BLaER1 treated with 17β-estradiol and CSF1 and Interleukin-3, amounts not matched to agents 10 nM and 100 nM (cell line): ENCODE measurements at regions not wholly inside any gene's neighbourhood (a gene's known extent, or its start where the extent isn't known, plus 50 kb on each side); places are given as distances from the start of the nearest gene placed in this dataset.

Source experiments
- H3K27ac ChIP-seq, 11 experiments: shearing (Covaris generic); formaldehyde crosslinking; 2 replicates each; pipeline ENCODE4 v1.8.1; 2022
- H3K27me3 ChIP-seq, 11 experiments: shearing (Covaris generic); formaldehyde crosslinking; 2 replicates each; pipeline ENCODE4 v1.8.1; 2022
- H3K36me3 ChIP-seq, 11 experiments: shearing (Covaris generic); formaldehyde crosslinking; 2 replicates each; pipeline ENCODE4 v1.8.1; 2022
- H3K4me1 ChIP-seq, 10 experiments: shearing (Covaris generic); formaldehyde crosslinking; 2 replicates each; pipeline ENCODE4 v1.8.1; 2022
- H3K4me2 ChIP-seq, 11 experiments: shearing (Covaris generic); formaldehyde crosslinking; 2 replicates each; pipeline ENCODE4 v1.8.1; 2022
- H3K4me3 ChIP-seq, 10 experiments: shearing (Covaris generic); formaldehyde crosslinking; 2 replicates each; pipeline ENCODE4 v1.8.1; 2022
- H3K9ac ChIP-seq, 11 experiments: shearing (Covaris generic); formaldehyde crosslinking; 2 replicates each; pipeline ENCODE4 v1.8.1; 2022
- H3K9me3 ChIP-seq, 11 experiments: shearing (Covaris generic); formaldehyde crosslinking; replicated peaks in 1 of 11; 2 replicates each; pipeline ENCODE4 v1.8.1; 2022
- H4K20me1 ChIP-seq, 11 experiments: shearing (Covaris generic); formaldehyde crosslinking; 2 replicates each; pipeline ENCODE4 v1.8.1; 2022
- Cebpa-rat ChIP-seq, 11 experiments: shearing (Covaris generic); IDR thresholded peaks; 2 replicates each; pipeline ENCODE4 v1.8.1; 2022

DNA sequence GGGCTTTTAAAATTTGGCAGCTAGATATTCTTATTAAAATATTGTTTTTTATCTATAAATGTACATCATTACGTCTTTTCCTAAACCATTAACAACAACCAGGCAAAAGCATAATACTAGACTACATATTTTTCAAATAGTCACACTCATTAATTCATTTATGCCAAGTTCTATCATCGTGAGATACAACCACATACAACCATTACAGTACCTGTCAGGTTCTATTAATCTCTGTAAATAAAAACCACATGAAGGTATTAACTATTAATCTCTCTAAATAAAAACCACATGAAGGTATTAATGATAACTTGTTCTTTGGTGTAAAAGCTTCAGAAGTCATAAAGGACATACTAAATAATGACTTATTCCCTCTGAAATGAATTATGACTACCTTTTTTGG is 432.7 kb downstream of the TMX3 start:
- Histone ChIP-seq H4K20me1 (no peaks in the 10 kb centered on the region), H3K9ac (no peak overlapping the region), H3K27me3 (no peaks in the 10 kb centered on the region), H3K4me2 (no peak overlapping the region), H3K27ac (no peak overlapping the region), H3K36me3 (no peaks in the 10 kb centered on the region), H3K4me1 (no peaks in the 10 kb centered on the region), H3K4me3 (no peak overlapping the region), H3K9me3 (no peaks in the 10 kb centered on the region)
- TF ChIP-seq Cebpa-rat (IDR thresholded peaks at IDR 0.05) = no peak

GRCh38 chr18:68275616-68276015 is 439.3 kb downstream of the TMX3 start:
- no peak overlapping the region; a peak in 1 of 22 replicates for H3K4me2 ChIP-seq
- H3K36me3 ChIP-seq = no peaks in the 10 kb centered on the region
- H3K9ac ChIP-seq = no peak overlapping the region
- H3K4me3 ChIP-seq = no peak overlapping the region
- H3K27ac ChIP-seq = no peak overlapping the region
- TF ChIP-seq Cebpa-rat (IDR thresholded peaks at IDR 0.05) = no peak
- H3K4me1 ChIP-seq = no peaks in the 10 kb centered on the region
- no peaks in the 10 kb centered on the region for H3K9me3 ChIP-seq
- H4K20me1 ChIP-seq = no peaks in the 10 kb centered on the region
- no peaks in the 10 kb centered on the region for H3K27me3 ChIP-seq

DNA sequence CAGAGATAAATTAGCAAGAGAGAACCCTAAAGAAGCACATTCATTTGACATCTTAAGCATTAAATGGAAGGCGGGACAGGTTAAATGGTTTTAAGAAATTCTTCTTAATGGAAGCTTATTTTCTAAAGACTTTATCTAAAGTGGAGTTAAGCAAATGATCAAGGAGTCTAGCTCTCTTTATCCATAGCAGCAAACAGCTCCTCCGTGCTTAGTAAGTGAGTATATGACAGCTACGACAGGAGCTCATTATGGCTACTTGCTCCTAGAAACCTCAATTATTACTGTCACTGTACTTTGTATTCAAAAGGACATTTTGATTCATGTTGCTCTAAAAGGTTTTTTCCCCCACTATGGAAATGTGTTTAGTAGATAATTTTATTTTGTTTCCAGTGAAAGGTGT is 444.9 kb downstream of the TMX3 start:
- Histone ChIP-seq H3K27me3 (no peaks in the 10 kb centered on the region), H3K4me2 (no peak overlapping the region), H3K4me1 (no peaks in the 10 kb centered on the region), H3K9me3 (no peaks in the 10 kb centered on the region), H3K4me3 (no peak overlapping the region), H3K27ac (no peak overlapping the region), H4K20me1 (no peaks in the 10 kb centered on the region), H3K9ac (no peak overlapping the region), H3K36me3 (no peaks in the 10 kb centered on the region)
- TF ChIP-seq Cebpa-rat (IDR thresholded peaks at IDR 0.05) = no peak

DNA sequence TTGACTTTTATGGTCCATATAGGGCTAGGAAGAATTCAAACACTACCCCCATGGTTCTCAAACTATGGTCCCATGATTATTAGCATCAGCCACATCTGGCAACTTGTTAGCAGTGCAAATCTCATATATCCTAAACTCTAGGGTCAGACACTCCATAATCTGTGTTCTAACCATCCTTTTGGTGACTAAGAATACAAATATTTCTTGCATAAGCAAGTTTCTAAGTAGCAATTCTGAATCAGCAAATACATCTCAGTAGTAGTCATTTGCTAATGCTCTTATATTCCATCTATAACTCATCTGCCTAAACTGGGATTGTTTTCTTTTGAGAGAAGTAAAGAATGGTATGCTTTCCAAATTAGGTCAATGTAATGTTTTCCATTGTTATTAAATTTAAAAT is 447.3 kb downstream of the TMX3 start:
- no peak overlapping the region for H3K9ac ChIP-seq
- H3K36me3 ChIP-seq = no peaks in the 10 kb centered on the region
- H3K27ac ChIP-seq = no peak overlapping the region
- H4K20me1 ChIP-seq = no peaks in the 10 kb centered on the region
- no peak overlapping the region for H3K4me3 ChIP-seq
- TF ChIP-seq Cebpa-rat (IDR thresholded peaks at IDR 0.05) = no peak
- H3K4me2 ChIP-seq = no peak overlapping the region
- H3K27me3 ChIP-seq = no peaks in the 10 kb centered on the region
- no peaks in the 10 kb centered on the region for H3K4me1 ChIP-seq
- no peaks in the 10 kb centered on the region for H3K9me3 ChIP-seq

- Histone ChIP-seq H3K4me1 (no peaks in the 10 kb centered on the region), H3K9me3 (no peaks in the 10 kb centered on the region), H3K4me3 (no peak overlapping the region), H3K4me2 (no peak overlapping the region), H3K9ac (no peak overlapping the region), H3K27ac (no peak overlapping the region), H4K20me1 (no peaks in the 10 kb centered on the region), H3K36me3 (no peaks in the 10 kb centered on the region), H3K27me3 (no peaks in the 10 kb centered on the region)
- no peak for TF ChIP-seq Cebpa-rat (IDR thresholded peaks at IDR 0.05)
These were observed 451.4 kb downstream of the TMX3 start for GRCh38 chr18:68263481-68263880.

GRCh38 chr18:68262690-68263294 is 452.1 kb downstream of the TMX3 start:
- Histone ChIP-seq H3K9me3 (no peaks in the 10 kb centered on the region; a peak in 1 of 22 replicates), H3K36me3 (no peaks in the 10 kb centered on the region), H3K4me2 (no peak overlapping the region), H3K9ac (no peak overlapping the region), H3K4me3 (no peak overlapping the region), H3K4me1 (no peaks in the 10 kb centered on the region), H3K27ac (no peak overlapping the region), H3K27me3 (no peaks in the 10 kb centered on the region), H4K20me1 (no peaks in the 10 kb centered on the region)
- TF ChIP-seq Cebpa-rat (IDR thresholded peaks at IDR 0.05) = no peak

- Histone ChIP-seq H3K9ac (no peak overlapping the region), H3K27ac (no peak overlapping the region), H3K27me3 (no peaks in the 10 kb centered on the region), H4K20me1 (no peaks in the 10 kb centered on the region), H3K4me3 (no peak overlapping the region), H3K4me2 (no peak overlapping the region), H3K36me3 (no peaks in the 10 kb centered on the region), H3K9me3 (no peaks in the 10 kb centered on the region; a peak in 1 of 22 replicates), H3K4me1 (no peaks in the 10 kb centered on the region)
- no peak for TF ChIP-seq Cebpa-rat (IDR thresholded peaks at IDR 0.05)
These were observed 458.4 kb downstream of the TMX3 start for GRCh38 chr18:68256418-68257067.

- no peaks in the 10 kb centered on the region for H4K20me1 ChIP-seq
- no peaks in the 10 kb centered on the region for H3K4me1 ChIP-seq
- H3K4me3 ChIP-seq = no peak overlapping the region
- no peak for TF ChIP-seq Cebpa-rat (IDR thresholded peaks at IDR 0.05)
- H3K9me3 ChIP-seq = peaks cover 0 to 8% (median 0%) of the 10 kb centered on the region in 11 experiments; a peak in 1 of 22 replicates
- H3K36me3 ChIP-seq = no peaks in the 10 kb centered on the region
- H3K27me3 ChIP-seq = no peaks in the 10 kb centered on the region
- H3K4me2 ChIP-seq = no peak overlapping the region
- no peak overlapping the region for H3K27ac ChIP-seq
- H3K9ac ChIP-seq = no peak overlapping the region
These were observed 470.1 kb downstream of the TMX3 start for GRCh38 chr18:68244786-68245185.

DNA sequence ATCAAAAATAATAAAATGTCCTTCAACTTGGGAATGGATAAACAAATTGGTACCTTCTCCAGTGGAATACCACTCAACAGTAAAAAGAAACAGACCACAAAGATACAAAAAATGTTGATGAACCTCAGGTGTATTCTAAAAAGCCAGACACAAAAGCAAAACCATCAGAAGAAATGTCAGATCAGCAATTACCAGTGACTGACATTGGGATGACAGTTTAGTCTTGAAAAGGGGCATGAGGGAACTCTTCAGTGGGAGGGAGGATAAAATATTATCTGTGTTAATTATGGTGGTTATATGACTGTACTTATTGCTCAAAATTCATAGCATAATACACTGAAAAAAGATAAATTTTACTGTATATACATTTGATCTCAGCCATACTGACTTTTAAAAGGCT is 473.0 kb downstream of the TMX3 start:
- no peak overlapping the region for H3K27ac ChIP-seq
- no peaks in the 10 kb centered on the region for H3K27me3 ChIP-seq
- H3K4me2 ChIP-seq = no peak overlapping the region
- no peaks in the 10 kb centered on the region for H3K4me1 ChIP-seq
- H3K9me3 ChIP-seq = peaks cover 0 to 5% (median 0%) of the 10 kb centered on the region in 11 experiments; a peak in 4 of 22 replicates
- no peak for TF ChIP-seq Cebpa-rat (IDR thresholded peaks at IDR 0.05)
- H3K4me3 ChIP-seq = no peak overlapping the region
- no peak overlapping the region for H3K9ac ChIP-seq
- H3K36me3 ChIP-seq = no peaks in the 10 kb centered on the region
- H4K20me1 ChIP-seq = no peaks in the 10 kb centered on the region

DNA sequence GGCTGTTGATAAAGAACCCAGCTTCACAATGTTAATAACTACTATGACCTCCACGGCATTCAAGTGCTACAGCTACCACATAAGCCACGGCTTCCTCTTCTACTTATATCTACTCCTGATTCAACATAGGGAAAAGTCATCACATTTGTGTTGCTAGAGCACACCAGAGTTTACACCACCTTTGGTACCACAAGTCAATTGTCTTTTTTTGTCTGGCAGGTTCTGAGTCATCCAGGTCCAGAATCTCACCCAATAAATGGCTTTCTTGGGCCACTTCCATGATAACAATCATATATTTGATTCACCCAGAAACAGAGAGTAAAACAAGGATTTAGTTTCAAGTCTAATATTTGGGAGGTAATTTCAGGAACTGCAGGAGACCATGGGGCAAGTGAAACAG is 480.2 kb downstream of the TMX3 start:
- no peaks in the 10 kb centered on the region for H3K36me3 ChIP-seq
- peaks cover 0 to 5% (median 0%) of the 10 kb centered on the region in 11 experiments; a peak in 4 of 22 replicates for H3K9me3 ChIP-seq
- no peak overlapping the region for H3K27ac ChIP-seq
- H3K4me3 ChIP-seq = no peak overlapping the region
- TF ChIP-seq Cebpa-rat (IDR thresholded peaks at IDR 0.05) = no peak
- no peaks in the 10 kb centered on the region for H3K27me3 ChIP-seq
- H4K20me1 ChIP-seq = no peaks in the 10 kb centered on the region
- no peak overlapping the region for H3K9ac ChIP-seq
- H3K4me2 ChIP-seq = no peak overlapping the region
- H3K4me1 ChIP-seq = peaks cover 0 to 8% (median 0%) of the 10 kb centered on the region in 10 experiments; a peak in 6 of 20 replicates
